ENCODE measurements at regions not wholly inside any gene's neighbourhood (a gene's known extent, or its start where the extent isn't known, plus 50 kb on each side); places are given as distances from the start of the nearest gene placed in this dataset.
"Not testable (repeated sequence)": the region's sequence is repeated elsewhere in the genome, so short reads cannot be mapped to it uniquely, and the experiment has no call there.

GRCh38 chr1:191043066-191043465, 565.4 kb upstream of the BRINP3 start:
- TF ChIP-seq CTCF (IDR thresholded peaks at IDR 0.05; ENCODE audit: borderline replicate concordance, control extremely low read depth, extremely low read depth, insufficient read depth, missing control alignments) = no peak
- DNase-seq (ENCODE audit: low spot score) = no peak
- in situ Hi-C loops (cut with MboI; ENCODE audit: low sequenced_read_pairs, unreplicated experiment) = no loop called here

GRCh38 chr1:191049781-191050180, 572.1 kb upstream of the BRINP3 start:
- in situ Hi-C loops (cut with MboI; ENCODE audit: low sequenced_read_pairs, unreplicated experiment) = no loop called here
- TF ChIP-seq CTCF (IDR thresholded peaks at IDR 0.05; ENCODE audit: borderline replicate concordance, control extremely low read depth, extremely low read depth, insufficient read depth, missing control alignments) = no peak
- no peak for DNase-seq (ENCODE audit: low spot score)

- no peak for TF ChIP-seq CTCF (IDR thresholded peaks at IDR 0.05; ENCODE audit: borderline replicate concordance, control extremely low read depth, extremely low read depth, insufficient read depth, missing control alignments)
- no peak for DNase-seq (ENCODE audit: low spot score)
- in situ Hi-C loops (cut with MboI; ENCODE audit: low sequenced_read_pairs, unreplicated experiment) = no loop called here
Observed at GRCh38 chr1:191052888-191053287, 575.2 kb upstream of the BRINP3 start.

DNA sequence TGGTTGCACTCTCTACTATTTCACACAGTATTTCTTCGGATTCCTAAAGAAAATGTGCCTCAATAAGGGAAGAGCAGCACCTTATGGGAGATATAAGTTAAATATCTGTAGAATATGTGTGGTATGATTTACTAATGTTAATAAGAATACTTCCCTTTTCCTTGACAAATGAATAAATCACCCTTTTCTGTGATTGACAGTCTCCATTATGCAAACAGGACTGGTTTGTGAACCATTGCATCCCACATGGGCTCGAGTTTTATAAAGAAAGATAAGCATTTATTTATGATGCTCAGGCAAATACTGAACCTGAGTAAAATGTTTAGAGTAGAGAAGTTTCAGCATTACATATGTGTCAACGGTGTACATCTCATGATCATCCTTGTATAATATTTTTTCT, 587.7 kb upstream of the BRINP3 start:
- TF ChIP-seq CTCF (IDR thresholded peaks at IDR 0.05; ENCODE audit: borderline replicate concordance, control extremely low read depth, extremely low read depth, insufficient read depth, missing control alignments) = no peak
- DNase-seq (ENCODE audit: low spot score) = no peak
- in situ Hi-C loops (cut with MboI; ENCODE audit: low sequenced_read_pairs, unreplicated experiment) = no loop called here

- in situ Hi-C loops (cut with MboI; ENCODE audit: low sequenced_read_pairs, unreplicated experiment) = no loop called here
- DNase-seq (ENCODE audit: low spot score) = no peak
- no peak for TF ChIP-seq CTCF (IDR thresholded peaks at IDR 0.05; ENCODE audit: borderline replicate concordance, control extremely low read depth, extremely low read depth, insufficient read depth, missing control alignments)
Observed at GRCh38 chr1:191065771-191066170, 588.1 kb upstream of the BRINP3 start.

- in situ Hi-C loops (cut with MboI; ENCODE audit: low sequenced_read_pairs, unreplicated experiment) = no loop called here
- no peak for TF ChIP-seq CTCF (IDR thresholded peaks at IDR 0.05; ENCODE audit: borderline replicate concordance, control extremely low read depth, extremely low read depth, insufficient read depth, missing control alignments)
- no peak for DNase-seq (ENCODE audit: low spot score)
Observed at GRCh38 chr1:191074881-191075280, 597.2 kb upstream of the BRINP3 start.

DNA sequence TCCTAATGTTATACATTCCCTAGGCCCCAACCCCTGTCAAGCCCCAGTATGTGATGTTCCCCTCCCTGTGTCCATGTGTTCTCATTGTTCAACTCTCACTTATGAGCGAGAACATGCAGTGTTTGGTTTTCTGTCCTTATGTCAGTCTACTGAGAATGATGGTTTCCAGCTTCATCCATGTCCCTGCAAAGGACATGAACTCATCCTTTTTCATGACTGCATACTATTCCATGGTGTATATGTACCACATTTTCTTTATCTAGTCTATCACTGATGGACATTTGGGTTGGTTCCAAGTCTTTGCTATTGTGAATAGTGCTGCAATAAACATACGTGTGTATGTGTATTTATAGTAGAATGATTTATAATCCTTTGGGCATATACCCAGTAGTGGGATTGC, 605.4 kb upstream of the BRINP3 start:
- in situ Hi-C loops (cut with MboI; ENCODE audit: low sequenced_read_pairs, unreplicated experiment); DNase-seq (ENCODE audit: low spot score): not testable (repeated sequence)

All from GM13976 (cell line).